ENCODE measurements at regions not wholly inside any gene's neighbourhood (a gene's known extent, or its start where the extent isn't known, plus 50 kb on each side); places are given as distances from the start of the nearest gene placed in this dataset.
"Not testable (repeated sequence)": the region's sequence is repeated elsewhere in the genome, so short reads cannot be mapped to it uniquely, and the experiment has no call there.

- in situ Hi-C loops (cut with MboI), result no loop called here
- Histone ChIP-seq H3K27ac (no peak overlapping the region), H3K9me2 (ENCODE audit: insufficient read depth) (no peaks in the 10 kb centered on the region), H2AFZ (no peak overlapping the region), H3K4me1 (ENCODE audit: insufficient read depth) (no peaks in the 10 kb centered on the region), H3K36me3 (ENCODE audit: low read depth) (no peaks in the 10 kb centered on the region), H3K27me3 (replicated peaks; ENCODE audit: insufficient read depth) (no peaks in the 10 kb centered on the region; the same call in 1 of the 2 replicates), H3F3A (ENCODE audit: insufficient read depth) (peaks cover 5% of the 10 kb centered on the region; the same call in 1 of the 2 replicates), H3K79me2 (ENCODE audit: insufficient read depth) (no peaks in the 10 kb centered on the region), H3K9me3 (ENCODE audit: low read depth) (no peaks in the 10 kb centered on the region), H3K4me2 (ENCODE audit: unreplicated experiment) (no peak overlapping the region), H4K20me1 (ENCODE audit: insufficient read depth) (no peaks in the 10 kb centered on the region), H3K4me3 (no peak overlapping the region), H3K9ac (no peak overlapping the region)
- WGBS, 2 experiments (ENCODE audit: low coverage in 1 of 2, low lambda C conversion rate in 2 of 2, missing lambda C conversion rate in 2 of 2), result 57 to 60% methylated on average over 14 of the region's 14 CpGs
- no peak for DNase-seq
- TF ChIP-seq EZH2phosphoT487 (IDR thresholded peaks at IDR 0.05; ENCODE audit: insufficient read depth, low read depth) (no peak), EZH2 (IDR thresholded peaks at IDR 0.05; ENCODE audit: insufficient read depth, poor library complexity, severe bottlenecking) (no peak)
Observed at GRCh38 chr7:149701495-149702240, 71.7 kb downstream of the ZNF467 start.

DNA sequence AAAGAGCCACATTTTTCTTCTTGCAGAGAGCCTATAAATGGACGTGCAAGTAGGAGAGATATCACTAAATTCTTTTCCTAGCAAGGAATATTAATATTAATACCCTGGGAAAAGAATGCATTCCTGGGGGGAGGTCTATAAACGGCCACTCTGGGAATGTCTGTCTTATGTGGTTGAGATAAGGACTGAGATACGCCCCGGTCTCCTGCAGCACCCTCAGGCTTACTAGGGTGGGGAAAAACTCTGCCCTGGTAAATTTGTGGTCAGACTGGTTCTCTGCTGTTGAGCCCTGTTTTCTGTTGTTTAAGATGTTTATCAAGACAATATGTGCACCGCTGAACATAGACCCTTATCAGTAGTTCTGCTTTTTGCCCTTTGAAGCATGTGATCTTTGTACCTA is 75.6 kb downstream of the ZNF467 start:
- H4K20me1 ChIP-seq (ENCODE audit: insufficient read depth); H3K79me2 ChIP-seq (ENCODE audit: insufficient read depth); H3K36me3 ChIP-seq (ENCODE audit: low read depth); in situ Hi-C loops (cut with MboI); H3K27ac ChIP-seq; H3F3A ChIP-seq (ENCODE audit: insufficient read depth); H3K9me2 ChIP-seq (ENCODE audit: insufficient read depth); H2AFZ ChIP-seq; H3K4me3 ChIP-seq; H3K9ac ChIP-seq; H3K27me3 ChIP-seq (replicated peaks; ENCODE audit: insufficient read depth); H3K4me1 ChIP-seq (ENCODE audit: insufficient read depth); DNase-seq; H3K4me2 ChIP-seq (ENCODE audit: unreplicated experiment); H3K9me3 ChIP-seq (ENCODE audit: low read depth): not testable (repeated sequence)
- 43 to 50% methylated on average over 5 of the region's 5 CpGs for WGBS, 2 experiments (ENCODE audit: low coverage in 1 of 2, low lambda C conversion rate in 2 of 2, missing lambda C conversion rate in 2 of 2)

- Histone ChIP-seq H3K4me2 (ENCODE audit: unreplicated experiment) (no peak overlapping the region), H2AFZ (no peak overlapping the region), H3K4me1 (ENCODE audit: insufficient read depth) (no peaks in the 10 kb centered on the region), H3K27ac (no peak overlapping the region), H3K4me3 (no peak overlapping the region), H3K9ac (no peak overlapping the region), H3K27me3 (replicated peaks; ENCODE audit: insufficient read depth) (peaks cover 5% of the 10 kb centered on the region; the same call in 1 of the 2 replicates), H3K9me2 (ENCODE audit: insufficient read depth) (no peaks in the 10 kb centered on the region), H3K79me2 (ENCODE audit: insufficient read depth) (no peaks in the 10 kb centered on the region), H3K36me3 (ENCODE audit: low read depth) (no peaks in the 10 kb centered on the region), H3F3A (ENCODE audit: insufficient read depth) (no peaks in the 10 kb centered on the region), H3K9me3 (ENCODE audit: low read depth) (no peaks in the 10 kb centered on the region), H4K20me1 (ENCODE audit: insufficient read depth) (no peaks in the 10 kb centered on the region)
- in situ Hi-C loops (cut with MboI), result no loop called here
- no peak for TF ChIP-seq EZH2phosphoT487 (IDR thresholded peaks at IDR 0.05; ENCODE audit: insufficient read depth, low read depth)
- no peak for TF ChIP-seq EZH2 (IDR thresholded peaks at IDR 0.05; ENCODE audit: insufficient read depth, poor library complexity, severe bottlenecking)
- WGBS, 2 experiments (ENCODE audit: low coverage in 1 of 2, low lambda C conversion rate in 2 of 2, missing lambda C conversion rate in 2 of 2), result 32 to 37% methylated on average over 3 of the region's 3 CpGs
- no peak for DNase-seq
Observed at GRCh38 chr7:149696280-149696679, 77.1 kb downstream of the ZNF467 start.

DNA sequence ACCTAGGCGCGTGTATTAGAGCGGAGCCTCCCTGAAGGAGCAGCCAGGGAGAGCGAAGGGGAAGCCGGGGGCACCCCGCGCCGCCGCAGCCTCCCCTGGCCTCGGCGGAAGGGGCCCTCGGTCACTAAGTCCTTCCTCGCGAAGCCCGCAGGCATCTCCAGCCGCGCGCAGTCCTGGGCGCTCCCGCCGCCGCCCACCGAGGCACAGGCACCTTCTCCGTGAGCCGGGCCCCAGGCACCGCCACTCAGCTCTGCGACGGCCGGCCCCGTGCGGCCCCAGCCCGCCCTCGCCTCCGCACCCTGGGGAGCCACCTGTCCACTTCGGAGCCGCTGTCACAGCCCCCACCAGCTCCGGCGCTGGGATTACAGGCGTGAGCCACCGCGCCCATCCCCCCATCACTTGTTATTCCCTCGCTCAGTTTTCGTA is 80.8 kb downstream of the ZNF467 start:
- peak; percentile 27 for DNase-seq
- Histone ChIP-seq H3K4me3 (peak overlapping the region; percentile 68), H3K9me2 (ENCODE audit: insufficient read depth) (no peaks in the 10 kb centered on the region), H3K27me3 (replicated peaks; ENCODE audit: insufficient read depth) (peaks cover 5% of the 10 kb centered on the region; the same call in 1 of the 2 replicates), H4K20me1 (ENCODE audit: insufficient read depth) (no peaks in the 10 kb centered on the region), H2AFZ (peak overlapping the region; percentile 72), H3F3A (ENCODE audit: insufficient read depth) (peaks cover 11% of the 10 kb centered on the region), H3K9me3 (ENCODE audit: low read depth) (no peaks in the 10 kb centered on the region), H3K4me2 (ENCODE audit: unreplicated experiment) (peak overlapping the region; percentile 66), H3K36me3 (ENCODE audit: low read depth) (no peaks in the 10 kb centered on the region), H3K27ac (no peak overlapping the region), H3K79me2 (ENCODE audit: insufficient read depth) (no peaks in the 10 kb centered on the region), H3K9ac (no peak overlapping the region), H3K4me1 (ENCODE audit: insufficient read depth) (no peaks in the 10 kb centered on the region)
- in situ Hi-C loops (cut with MboI), result no loop called here
- TF ChIP-seq EZH2phosphoT487 (IDR thresholded peaks at IDR 0.05; ENCODE audit: insufficient read depth, low read depth) (no peak), EZH2 (IDR thresholded peaks at IDR 0.05; ENCODE audit: insufficient read depth, poor library complexity, severe bottlenecking) (no peak)
- 3 to 6% methylated on average over 28 to 43 of the region's 43 CpGs for WGBS, 2 experiments (ENCODE audit: low coverage in 1 of 2, low lambda C conversion rate in 2 of 2, missing lambda C conversion rate in 2 of 2)

Data from GM23248 (cell line).